T-cell (primary cell): ENCODE measurements at regions not wholly inside any gene's neighbourhood (a gene's known extent, or its start where the extent isn't known, plus 50 kb on each side); places are given as distances from the start of the nearest gene placed in this dataset.

Source experiments
- ATAC-seq, 4 experiments: fragments of 200-7000 bp in 3 of 4; fragments of 150-1000 bp in 1 of 4; cut with Tn5 transposase; replicated peaks in 1 of 4; 1 replicate in 3 of 4; 2 replicates in 1 of 4; pipeline ENCODE4 v1.10.0; 2021; ENCODE audit warnings: moderate library complexity in 3 of 4, mild to moderate bottlenecking in 2 of 4, moderate number of reproducible peaks in 1 of 4
- CTCF ChIA-PET, 2 donors: fragments of 300-600 bp; sonication (Branson Sonifier 250); formaldehyde crosslinking; loops; one replicate each; lab custom pipeline; 2022; ENCODE audit warnings: antibody characterized with exemption in 2 of 2; lab: Charles Lee
- POLR2A ChIA-PET, 2 donors: fragments of 300-600 bp; sonication (Branson Sonifier 250); formaldehyde crosslinking; loops; one replicate each; lab custom pipeline; 2022; ENCODE audit warnings: antibody characterized with exemption in 2 of 2; lab: Charles Lee
- DNase-seq, 35 experiments: peaks; one replicate each; pipeline versions ENCODE4 v3.0.0 to v3.0.0-alpha.2; 2013 to 2023
- H3K27ac ChIP-seq: one replicate; pipeline ENCODE4 v1.5.1; 2013; ENCODE audit warnings: low read length
- H3K27me3 ChIP-seq, 2 experiments: replicated peaks in 1 of 2; 1 replicate in 1 of 2; 2 replicates in 1 of 2; pipeline versions ENCODE4 v1.6.1 to v1.7.0; 2013; ENCODE audit warnings: low read length in 1 of 2, mixed read lengths in 1 of 2; ENCODE audit not compliant: control insufficient read depth in 2 of 2, insufficient read depth in 2 of 2; ENCODE audit errors: extremely low read depth in 1 of 2
- H3K36me3 ChIP-seq, 2 donors: 1 replicate in 1 of 2; 2 replicates in 1 of 2; pipeline versions ENCODE4 v1.6.1 to v1.7.0; 2013; ENCODE audit warnings: low read length in 1 of 2; ENCODE audit not compliant: control insufficient read depth in 2 of 2, insufficient read depth in 1 of 2; ENCODE audit errors: extremely low read depth in 1 of 2
- H3K4me1 ChIP-seq, 2 experiments: 1 replicate in 1 of 2; 2 replicates in 1 of 2; pipeline versions ENCODE4 v1.6.1 to v1.7.0; 2013; ENCODE audit warnings: low read length in 2 of 2, mixed read lengths in 1 of 2; ENCODE audit not compliant: insufficient read depth in 2 of 2, control insufficient read depth in 1 of 2; ENCODE audit errors: extremely low read depth in 1 of 2
- H3K4me3 ChIP-seq, 2 donors: 1 replicate in 1 of 2; 2 replicates in 1 of 2; pipeline versions ENCODE4 v1.5.1 to v1.7.0; 2013; ENCODE audit warnings: mild to moderate bottlenecking in 2 of 2, low read length in 1 of 2, moderate library complexity in 1 of 2; ENCODE audit not compliant: control insufficient read depth in 1 of 2; ENCODE audit errors: extremely low read depth in 1 of 2
- H3K9me3 ChIP-seq: 2 replicates; pipeline ENCODE4 v1.7.0; 2013
- H3K27ac Mint-ChIP-seq, 2 donors: one replicate each; pipeline ENCODE4 v1.8.0; 2020 to 2021; ENCODE audit warnings: mild to moderate bottlenecking in 2 of 2, mixed read lengths in 2 of 2
- H3K27me3 Mint-ChIP-seq, 2 donors: one replicate each; pipeline ENCODE4 v1.8.0; 2021 to 2022; ENCODE audit warnings: mixed read lengths in 2 of 2
- H3K36me3 Mint-ChIP-seq: one replicate; pipeline ENCODE4 v1.8.0; 2021; ENCODE audit warnings: mixed read lengths
- H3K4me1 Mint-ChIP-seq, 3 donors: one replicate each; pipeline ENCODE4 v1.8.0; 2020 to 2022; ENCODE audit warnings: mixed read lengths in 3 of 3, mild to moderate bottlenecking in 1 of 3
- H3K4me3 Mint-ChIP-seq, 3 donors: one replicate each; pipeline ENCODE4 v1.8.0; 2020 to 2022; ENCODE audit warnings: mild to moderate bottlenecking in 3 of 3, mixed read lengths in 3 of 3, moderate library complexity in 3 of 3
- H3K9me3 Mint-ChIP-seq, 3 donors: one replicate each; pipeline ENCODE4 v1.8.0; 2020 to 2022; ENCODE audit warnings: mixed read lengths in 3 of 3
- WGBS: methylation state at CpG from one replicate; pipeline ENCODE4 v1.1.5; 2013; ENCODE audit warnings: missing lambda C conversion rate; ENCODE audit not compliant: insufficient coverage; 5-methylcytosine and 5-hydroxymethylcytosine counted together

DNA sequence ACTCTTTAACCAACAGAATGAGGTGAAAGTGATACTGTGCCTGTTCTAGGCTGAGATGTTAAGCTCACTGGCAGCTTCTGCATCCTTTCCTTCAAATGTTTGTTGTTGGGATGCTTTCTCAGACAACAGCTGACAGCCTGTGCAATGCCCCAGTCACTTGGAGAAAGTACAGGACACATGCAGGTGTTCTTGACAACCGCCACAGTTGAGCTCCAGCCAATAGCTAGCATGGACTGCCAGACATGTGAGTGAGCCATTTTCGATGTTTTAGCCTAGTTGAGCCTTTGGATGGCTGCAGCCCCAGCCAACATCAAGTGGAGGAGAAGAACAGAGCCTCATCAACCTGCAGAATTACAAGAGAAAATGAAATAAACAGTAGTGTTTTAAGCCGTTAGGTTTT, 94.1 kb upstream of the PPP3CA start:
- Histone ChIP-seq H3K4me1 (no peaks in the 10 kb centered on the region), H3K27ac (no peak overlapping the region), H3K9me3 (no peaks in the 10 kb centered on the region), H3K4me3 (no peak overlapping the region), H3K27me3 (no peaks in the 10 kb centered on the region), H3K36me3 (no peaks in the 10 kb centered on the region)
- WGBS = 100% methylated on average over 1 of the region's 3 CpGs
- CTCF ChIA-PET = no interaction called here
- Mint-ChIP-seq H3K4me1 (no peaks in the 10 kb centered on the region), H3K27me3 (peaks cover 2 to 24% of the 10 kb centered on the region in 2 donors), H3K27ac (no peak overlapping the region), H3K9me3 (no peaks in the 10 kb centered on the region), H3K36me3 (no peaks in the 10 kb centered on the region), H3K4me3 (no peak overlapping the region)
- DNase-seq = no peak
- ATAC-seq = no peak
- POLR2A ChIA-PET = no interaction called here

DNA sequence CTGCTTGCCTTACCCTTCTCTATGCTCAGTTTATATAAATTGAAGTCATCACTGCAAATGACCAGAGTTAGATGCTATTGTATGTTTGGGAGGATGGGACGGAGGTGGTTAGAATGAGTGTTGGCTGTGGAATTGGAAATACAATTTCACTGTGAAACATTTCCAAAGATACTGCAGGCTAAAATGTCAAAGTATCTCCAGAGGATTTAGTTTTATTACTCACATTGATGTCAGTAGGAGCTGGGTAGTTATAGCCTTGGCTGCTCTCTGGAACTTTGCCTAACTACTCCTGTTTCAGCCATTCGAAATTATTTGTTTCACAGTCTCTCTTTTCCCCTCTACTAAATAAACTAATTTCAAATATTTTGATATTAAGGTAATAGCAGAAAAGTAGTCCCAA, 92.6 kb upstream of the PPP3CA start:
- POLR2A ChIA-PET = no interaction called here
- no peaks in the 10 kb centered on the region for H3K27me3 ChIP-seq
- no peaks in the 10 kb centered on the region for H3K4me1 ChIP-seq
- no peak overlapping the region for H3K4me3 ChIP-seq
- DNase-seq (no peak), ATAC-seq (no peak)
- H3K36me3 Mint-ChIP-seq = no peaks in the 10 kb centered on the region
- no peaks in the 10 kb centered on the region for H3K4me1 Mint-ChIP-seq
- H3K9me3 Mint-ChIP-seq = no peaks in the 10 kb centered on the region
- H3K9me3 ChIP-seq = no peaks in the 10 kb centered on the region
- peaks cover 0 to 15% of the 10 kb centered on the region in 2 donors for H3K27me3 Mint-ChIP-seq
- CTCF ChIA-PET = interaction anchor here in 1 of 2 donors (0.6 kb wide), 1 partner anchor 150 kb away, joined by 5 read pairs; no protein-coding TSS in a partner anchor
- no peaks in the 10 kb centered on the region for H3K36me3 ChIP-seq
- no peak overlapping the region for H3K4me3 Mint-ChIP-seq
- H3K27ac ChIP-seq = no peak overlapping the region
- no peak overlapping the region for H3K27ac Mint-ChIP-seq
- WGBS = no CpG with 5 or more reads among the region's 2 CpGs

DNA sequence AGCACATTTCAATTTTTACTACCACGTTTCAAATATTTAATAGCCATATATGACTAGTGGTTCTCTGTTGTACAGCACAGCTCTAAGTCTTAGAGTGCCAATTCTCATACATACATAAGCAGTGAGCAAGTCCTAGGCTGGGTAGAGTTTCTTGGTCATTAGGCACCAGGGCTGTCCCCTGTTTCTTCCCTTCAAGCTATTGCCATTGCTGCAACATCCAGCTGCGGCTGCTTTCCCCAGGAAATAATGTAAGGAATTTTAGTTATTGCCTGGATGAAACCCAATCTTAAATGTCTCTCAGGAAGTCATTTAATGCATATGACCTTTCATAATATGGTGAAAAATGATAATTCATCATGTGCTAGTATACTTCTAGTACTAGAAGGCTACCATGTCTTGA, 74.1 kb upstream of the PPP3CA start:
- ATAC-seq = no peak
- H3K4me3 ChIP-seq = no peak overlapping the region
- no peak overlapping the region for H3K27ac ChIP-seq
- peaks cover 14 to 27% of the 10 kb centered on the region in 2 donors for H3K27me3 Mint-ChIP-seq
- H3K27me3 ChIP-seq = peaks cover 0 to 10% of the 10 kb centered on the region in 2 experiments
- peaks cover 34 to 36% (median 35%) of the 10 kb centered on the region in 3 donors for H3K4me1 Mint-ChIP-seq
- H3K36me3 ChIP-seq = no peaks in the 10 kb centered on the region
- H3K9me3 ChIP-seq = no peaks in the 10 kb centered on the region
- no CpG with 5 or more reads among the region's 2 CpGs for WGBS
- no peak overlapping the region for H3K4me3 Mint-ChIP-seq
- CTCF ChIA-PET = no interaction called here
- no peaks in the 10 kb centered on the region for H3K36me3 Mint-ChIP-seq
- peaks cover 0 to 6% (median 0%) of the 10 kb centered on the region in 3 donors for H3K9me3 Mint-ChIP-seq
- no peak for DNase-seq
- peaks cover 20 to 34% of the 10 kb centered on the region in 2 experiments for H3K4me1 ChIP-seq
- no peak overlapping the region for H3K27ac Mint-ChIP-seq
- POLR2A ChIA-PET = no interaction called here

DNA sequence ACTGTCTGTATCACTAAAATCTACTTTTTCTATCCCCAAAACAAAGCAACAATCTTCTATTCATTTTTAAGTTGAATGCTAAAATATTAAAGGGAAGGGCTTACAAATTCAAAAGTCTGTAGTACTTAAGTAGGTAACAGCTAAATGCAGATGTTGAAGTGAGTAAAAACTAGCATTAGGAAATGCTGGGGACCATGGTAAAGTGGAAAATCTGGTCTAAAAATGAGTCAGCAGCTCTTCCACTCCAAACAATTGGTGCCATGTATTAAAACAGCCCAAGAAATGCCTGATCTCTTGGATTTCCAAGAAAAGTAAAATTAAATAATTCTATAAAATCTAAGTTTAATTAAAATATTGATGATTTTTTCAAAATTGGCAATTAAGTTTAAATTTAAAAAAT, 73.3 kb upstream of the PPP3CA start:
- Histone ChIP-seq H3K4me1 (peaks cover 25 to 34% of the 10 kb centered on the region in 2 experiments), H3K9me3 (no peaks in the 10 kb centered on the region), H3K27ac (no peak overlapping the region), H3K4me3 (no peak overlapping the region), H3K36me3 (no peaks in the 10 kb centered on the region), H3K27me3 (peaks cover 0 to 16% of the 10 kb centered on the region in 2 experiments)
- Mint-ChIP-seq H3K27me3 (peaks cover 15 to 29% of the 10 kb centered on the region in 2 donors), H3K4me3 (no peak overlapping the region), H3K36me3 (no peaks in the 10 kb centered on the region), H3K9me3 (peaks cover 0 to 6% (median 0%) of the 10 kb centered on the region in 3 donors), H3K27ac (no peak overlapping the region), H3K4me1 (peaks cover 34 to 37% (median 37%) of the 10 kb centered on the region in 3 donors)
- ChIA-PET CTCF (no interaction called here), POLR2A (interaction anchor here in 1 of 2 donors (0.6 kb wide), 1 partner anchor 276 kb away, joined by 4 read pairs; no protein-coding TSS in a partner anchor)
- DNase-seq = no peak
- no peak for ATAC-seq

DNA sequence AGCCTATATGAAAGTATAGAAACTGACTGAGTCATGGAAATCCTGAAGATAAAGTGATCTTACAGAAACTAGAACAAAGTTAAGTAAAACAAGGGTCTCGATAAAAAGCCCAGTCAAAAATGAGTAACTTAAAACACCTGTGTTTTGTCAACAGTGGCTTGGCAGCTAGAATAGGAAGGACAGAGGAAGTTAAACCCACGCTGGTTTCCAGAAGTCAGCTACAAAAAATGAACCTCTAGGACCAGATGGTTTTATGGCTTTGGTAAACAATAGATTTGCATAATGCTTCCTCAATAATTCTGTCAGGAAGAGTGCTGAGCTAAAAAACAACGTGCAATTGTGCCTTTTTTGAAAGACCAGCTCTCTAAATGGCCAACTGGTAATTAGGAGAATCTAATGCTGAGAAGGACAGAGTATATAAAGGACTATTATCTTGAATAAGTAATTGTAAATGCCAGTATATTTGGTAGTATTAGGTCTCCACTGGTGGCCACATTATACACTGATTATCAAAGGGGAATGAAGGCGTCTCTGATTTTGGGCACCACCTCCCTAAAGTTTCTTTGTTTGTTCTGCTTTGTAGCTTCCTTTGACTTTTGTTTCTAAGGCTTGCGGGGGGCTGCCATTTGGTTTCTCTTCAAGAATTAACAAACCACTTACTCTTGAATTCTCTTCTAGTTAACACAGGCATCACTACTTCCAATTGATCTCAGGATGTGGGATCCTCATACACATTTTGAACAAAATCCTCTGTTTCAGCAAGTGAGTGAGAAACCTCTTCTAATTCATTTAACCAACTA, 72.2 kb upstream of the PPP3CA start:
- Histone ChIP-seq H3K27ac (no peak overlapping the region), H3K27me3 (peaks cover 0 to 21% of the 10 kb centered on the region in 2 experiments), H3K4me3 (no peak overlapping the region), H3K4me1 (peaks cover 25 to 36% of the 10 kb centered on the region in 2 experiments), H3K36me3 (no peaks in the 10 kb centered on the region), H3K9me3 (no peaks in the 10 kb centered on the region)
- H3K4me1 Mint-ChIP-seq = peaks cover 43 to 45% (median 45%) of the 10 kb centered on the region in 3 donors
- DNase-seq (peak in 4 of 35 experiments; percentile 2 to 14 (median 8)), ATAC-seq (peak in 1 of 4 experiments; percentile 55)
- H3K27me3 Mint-ChIP-seq = peaks cover 23 to 37% of the 10 kb centered on the region in 2 donors
- CTCF ChIA-PET = interaction anchor here in 1 of 2 donors (0.6 kb wide), 2 partner anchors 9 to 281 kb away, joined by 3 to 5 read pairs; no protein-coding TSS in a partner anchor
- POLR2A ChIA-PET = no interaction called here
- H3K27ac Mint-ChIP-seq = no peak overlapping the region
- H3K9me3 Mint-ChIP-seq = peaks cover 0 to 6% (median 0%) of the 10 kb centered on the region in 3 donors
- peak overlapping the region in 1 of 3 donors; percentile 34 for H3K4me3 Mint-ChIP-seq
- WGBS = 25% methylated on average over 2 of the region's 5 CpGs
- no peaks in the 10 kb centered on the region for H3K36me3 Mint-ChIP-seq

DNA sequence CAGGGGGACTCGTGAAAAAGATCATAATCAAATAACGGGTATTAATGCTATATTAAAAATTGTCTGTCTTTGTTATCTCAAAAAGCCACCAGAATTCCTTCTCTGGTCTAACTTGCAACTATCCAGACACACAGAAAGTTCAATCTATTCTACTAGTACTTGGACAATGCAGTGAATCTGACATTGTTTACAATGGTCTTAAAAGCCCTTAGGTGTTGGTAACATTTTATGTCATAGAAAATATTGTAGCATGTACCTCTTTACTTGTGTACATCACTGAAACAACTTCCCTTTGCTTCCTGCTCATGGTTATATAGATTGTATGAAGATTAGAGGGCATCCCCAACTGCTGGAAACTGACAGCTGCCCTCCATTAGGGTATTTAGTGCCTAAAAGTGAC, 71.1 kb upstream of the PPP3CA start:
- Mint-ChIP-seq H3K36me3 (no peaks in the 10 kb centered on the region), H3K4me1 (peaks cover 43 to 49% (median 46%) of the 10 kb centered on the region in 3 donors), H3K27me3 (peaks cover 27 to 35% of the 10 kb centered on the region in 2 donors), H3K27ac (no peak overlapping the region), H3K9me3 (peaks cover 0 to under 1% (median 0%) of the 10 kb centered on the region in 3 donors), H3K4me3 (peak overlapping the region in 2 of 3 donors; percentile 45 to 60)
- POLR2A ChIA-PET = interaction anchor here in 1 of 2 donors (0.6 kb wide), 1 partner anchor 20 kb away, joined by 12 read pairs; no protein-coding TSS in a partner anchor
- CTCF ChIA-PET = interaction anchor here (0.6 to 1.4 kb wide), 2 partner anchors 70 to 230 kb away, joined by 3 read pairs; no protein-coding TSS in a partner anchor
- ATAC-seq (no peak), DNase-seq (no peak)
- Histone ChIP-seq H3K9me3 (no peaks in the 10 kb centered on the region), H3K4me1 (peaks cover 25 to 36% of the 10 kb centered on the region in 2 experiments), H3K27me3 (peaks cover 0 to 23% of the 10 kb centered on the region in 2 experiments), H3K27ac (no peak overlapping the region), H3K4me3 (no peak overlapping the region), H3K36me3 (no peaks in the 10 kb centered on the region)
- no CpG with 5 or more reads among the region's 2 CpGs for WGBS
